D341Med (cell line): ENCODE measurements at regions not wholly inside any gene's neighbourhood (a gene's known extent, or its start where the extent isn't known, plus 50 kb on each side); places are given as distances from the start of the nearest gene placed in this dataset.

ENCODE experiments used
- DNase-seq: peaks from one replicate; pipeline ENCODE4 v3.0.0; 2012; ENCODE audit warnings: low spot score

GRCh38 chr2:226429476-226429875 lies 370.1 kb downstream of the IRS1 start:
- DNase-seq: no peak

GRCh38 chr2:226427538-226428307 lies 371.9 kb downstream of the IRS1 start:
- DNase-seq: no peak

DNA sequence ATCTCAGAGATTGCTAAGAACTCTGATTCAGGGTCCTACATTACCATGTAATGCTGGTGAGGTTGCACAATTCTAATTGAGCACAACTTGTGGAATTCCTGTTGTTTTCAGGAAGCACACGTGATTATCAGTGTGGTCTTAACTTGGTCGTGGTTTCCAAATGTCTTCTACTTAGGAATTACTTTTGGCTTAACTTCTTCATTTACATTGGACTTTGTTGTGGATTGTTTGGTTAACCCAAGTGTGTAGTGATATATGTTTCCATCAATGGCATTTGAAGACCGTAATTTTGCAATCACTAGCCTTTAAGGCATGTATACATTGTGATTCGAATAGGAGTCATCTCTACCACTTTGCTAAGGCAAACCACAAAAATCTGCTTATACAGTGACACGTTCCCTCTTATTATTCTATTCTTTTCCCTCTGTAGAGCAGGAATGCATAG lies 373.3 kb downstream of the IRS1 start:
- DNase-seq: no peak

GRCh38 chr2:226424971-226425370 lies 374.6 kb downstream of the IRS1 start:
- no peak for DNase-seq

- no peak for DNase-seq
These were observed 376.1 kb downstream of the IRS1 start for GRCh38 chr2:226423498-226423960.

- DNase-seq: no peak
These were observed 379.0 kb downstream of the IRS1 start for GRCh38 chr2:226420646-226421045.

GRCh38 chr2:226418521-226418920 lies 381.1 kb downstream of the IRS1 start:
- no peak for DNase-seq

GRCh38 chr2:226414335-226414734 lies 385.3 kb downstream of the IRS1 start:
- no peak for DNase-seq

GRCh38 chr2:226413498-226414130 lies 386.0 kb downstream of the IRS1 start:
- DNase-seq: no peak

DNA sequence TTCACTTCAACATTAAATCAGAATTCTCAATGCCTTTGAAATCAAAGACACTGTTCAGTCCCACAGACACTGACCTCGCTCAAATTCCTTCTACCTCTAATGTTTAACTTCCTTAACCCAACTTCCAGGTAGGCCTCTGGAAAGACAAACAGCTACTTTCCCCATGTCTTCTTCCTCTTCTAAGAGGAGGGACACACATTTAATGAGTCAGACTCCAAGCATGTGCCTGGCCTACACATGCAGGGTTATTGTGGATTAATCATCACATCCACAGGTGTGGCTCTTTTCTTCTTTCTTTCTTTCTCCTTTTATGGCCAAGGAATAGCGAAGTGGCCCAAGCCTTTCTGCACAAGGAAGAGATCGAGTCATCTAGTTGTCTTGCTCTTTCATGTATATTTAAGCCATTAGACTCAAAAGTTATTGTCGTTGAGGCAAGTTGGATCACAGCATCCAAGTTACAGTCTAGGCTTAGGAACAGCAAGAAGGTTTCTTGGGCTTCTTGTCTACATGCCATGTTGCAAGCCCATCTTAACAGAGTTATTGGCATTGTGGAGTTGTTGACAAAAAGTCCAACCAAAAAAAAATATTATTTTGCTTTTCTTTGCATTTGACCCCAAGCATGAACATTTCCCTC lies 387.8 kb downstream of the IRS1 start:
- no peak for DNase-seq

- no peak for DNase-seq
These were observed 388.4 kb downstream of the IRS1 start for GRCh38 chr2:226411205-226411604.

DNA sequence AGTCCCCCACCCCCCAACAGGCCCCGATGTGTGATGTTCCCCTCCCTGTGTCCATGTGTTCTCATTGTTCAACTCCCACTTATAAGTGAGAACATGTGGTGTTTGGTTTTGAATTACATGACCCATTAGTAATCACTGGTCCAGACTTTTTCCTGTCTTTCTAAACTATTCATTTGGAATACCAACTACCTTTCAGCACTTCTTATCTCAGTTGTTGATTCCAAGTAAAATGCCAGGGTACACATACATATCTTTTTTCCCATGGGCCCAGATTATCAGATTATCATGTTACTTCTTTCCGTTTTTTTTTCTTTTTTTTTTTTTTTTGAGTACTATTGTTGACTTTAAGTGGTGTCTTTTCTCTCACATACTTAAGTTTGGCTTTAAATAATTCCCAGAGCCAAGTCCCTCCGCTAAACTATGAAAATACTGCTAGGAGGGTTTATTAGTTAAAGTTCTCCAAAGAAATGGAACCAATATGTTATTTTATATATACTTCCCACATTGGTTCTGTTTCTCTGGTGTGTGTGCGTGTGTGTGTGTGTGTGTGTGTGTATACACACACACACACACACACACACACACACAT lies 389.3 kb downstream of the IRS1 start:
- DNase-seq: no peak

DNA sequence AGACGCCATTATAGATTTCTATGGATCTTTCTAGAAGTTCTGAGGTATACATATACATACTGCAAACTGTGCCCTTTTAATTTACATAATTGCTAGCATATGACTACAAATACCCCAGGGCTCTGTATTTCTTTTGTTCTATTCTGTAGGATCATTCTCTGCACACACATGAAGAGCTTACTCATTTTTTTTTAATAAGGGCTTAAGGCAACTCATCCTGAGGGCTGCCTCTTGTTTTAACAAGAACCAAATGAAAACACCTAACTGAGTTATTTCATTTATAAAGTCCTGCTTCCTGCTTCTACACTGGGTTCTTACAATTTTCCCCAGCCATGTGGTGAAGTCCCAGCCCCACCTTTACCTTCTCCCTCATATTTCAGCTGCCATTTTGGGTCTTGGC lies 390.5 kb downstream of the IRS1 start:
- no peak for DNase-seq

DNA sequence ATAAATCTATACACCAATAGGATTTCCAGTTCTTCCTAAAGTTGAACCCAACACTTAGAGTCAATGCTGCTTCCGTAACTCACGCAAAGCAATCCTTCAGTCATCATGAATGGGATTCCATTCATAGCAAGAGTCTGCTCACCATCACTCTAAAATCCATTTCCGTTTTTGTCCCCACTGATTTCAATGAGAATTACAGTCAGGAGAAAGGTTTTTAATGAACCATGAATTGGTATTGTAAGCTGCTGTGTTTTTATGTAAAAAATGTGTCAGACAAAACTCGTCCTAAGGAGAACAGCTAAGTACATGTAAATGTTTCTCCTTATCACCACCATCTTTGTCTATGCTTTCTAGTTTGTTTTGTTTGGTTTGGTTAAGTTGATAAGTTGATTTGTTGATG lies 391.5 kb downstream of the IRS1 start:
- no peak for DNase-seq

DNA sequence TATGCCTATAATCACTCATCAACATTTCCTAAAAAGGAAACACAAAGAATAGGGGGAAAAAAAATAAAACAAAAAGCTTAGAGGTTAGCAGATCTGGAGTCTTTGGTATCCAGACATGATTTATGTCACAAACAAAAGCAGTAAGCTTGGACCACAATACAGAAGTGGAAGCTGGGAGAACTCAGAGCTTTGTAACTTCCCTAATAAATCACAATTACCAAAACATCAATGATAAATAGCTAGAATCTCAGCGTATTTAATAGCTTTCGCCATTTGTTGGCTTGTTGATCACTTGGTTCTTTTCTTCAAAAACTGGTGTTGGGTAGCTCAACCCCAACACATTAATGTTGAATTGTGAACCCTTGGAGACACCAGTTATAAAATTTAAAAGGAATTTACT lies 392.5 kb downstream of the IRS1 start:
- no peak for DNase-seq

- no peak for DNase-seq
These were observed 394.2 kb downstream of the IRS1 start for GRCh38 chr2:226405465-226405864.

GRCh38 chr2:226403369-226403768 lies 396.3 kb downstream of the IRS1 start:
- DNase-seq: no peak

DNA sequence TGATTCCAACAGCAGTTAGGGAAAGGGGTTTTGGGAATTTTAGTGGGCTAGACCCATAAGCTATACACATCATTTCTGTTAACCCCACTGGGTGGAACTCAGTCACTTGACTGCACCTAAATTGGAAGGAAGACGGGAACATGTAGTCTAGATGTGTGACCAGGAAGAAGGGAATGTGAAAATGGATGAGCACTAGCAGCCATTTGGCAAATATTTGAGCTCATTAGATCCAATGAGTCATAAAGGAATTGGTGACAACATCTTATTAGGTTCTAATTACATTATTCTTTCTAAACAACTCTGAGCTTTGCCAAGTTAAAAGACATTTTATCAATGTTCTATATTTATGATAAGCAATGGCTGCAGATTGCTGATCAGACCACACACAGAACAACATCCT lies 400.6 kb downstream of the IRS1 start:
- no peak for DNase-seq

- DNase-seq: no peak
These were observed 401.0 kb downstream of the IRS1 start for GRCh38 chr2:226398580-226398979.

DNA sequence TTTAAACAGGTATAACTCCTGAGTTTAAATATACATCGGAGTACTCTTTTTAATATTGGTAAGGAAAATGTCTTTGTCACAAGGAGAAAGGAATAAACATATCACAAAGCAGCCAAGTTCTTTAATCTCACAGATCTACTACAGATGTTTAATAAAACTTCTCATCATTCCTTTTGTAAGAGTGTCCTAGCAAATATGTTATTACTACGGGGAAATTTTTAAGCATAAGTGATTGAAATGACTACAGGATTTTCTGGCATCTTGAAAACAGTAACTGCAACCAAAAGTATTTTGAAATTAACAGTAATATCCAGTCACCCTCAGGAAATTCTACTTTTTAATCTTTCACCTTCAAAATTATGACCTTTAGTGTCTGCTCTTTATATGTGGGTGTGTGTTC lies 403.1 kb downstream of the IRS1 start:
- no peak for DNase-seq

- DNase-seq: no peak
These were observed 412.1 kb downstream of the IRS1 start for GRCh38 chr2:226387499-226387942.

- no peak for DNase-seq
These were observed 416.2 kb downstream of the IRS1 start for GRCh38 chr2:226383461-226383860.

DNA sequence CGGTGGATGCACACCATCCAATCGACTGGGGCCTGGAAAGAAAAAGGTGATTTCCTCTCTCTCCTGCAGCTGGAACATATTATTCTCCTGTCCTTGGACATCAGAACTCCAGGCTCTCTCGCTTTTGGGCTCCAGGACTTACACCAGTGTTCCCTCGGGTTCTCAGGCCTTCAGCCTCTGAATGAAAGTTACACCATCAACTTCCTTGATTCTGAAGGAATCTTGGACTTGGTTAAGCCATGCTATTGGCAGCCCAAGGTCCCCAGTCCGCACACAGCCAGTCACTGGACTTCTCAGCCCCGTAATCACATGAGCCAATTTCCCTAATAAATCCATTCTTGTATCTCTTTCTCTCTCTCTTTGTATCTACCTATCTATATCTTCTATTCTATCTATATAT lies 418.9 kb downstream of the IRS1 start:
- DNase-seq: no peak
